Gastroesophageal sphincter (tissue), 4 donors: ENCODE measurements at regions not wholly inside any gene's neighbourhood (a gene's known extent, or its start where the extent isn't known, plus 50 kb on each side); places are given as distances from the start of the nearest gene placed in this dataset.

Experiments used
- ATAC-seq: fragments of 150-250 bp; one replicate; pipeline ENCODE4 v1.9.1; 2016; ENCODE audit warnings: mild to moderate bottlenecking, moderate library complexity
- H3K27ac ChIP-seq, 4 donors: fragments of 200-600 bp; sonication (generic) in 3 of 4; 1 replicate in 3 of 4; 2 replicates in 1 of 4; pipeline ENCODE4 v1.5.1; 2016 to 2019
- H3K27me3 ChIP-seq: fragments of 200-600 bp; sonication (generic); one replicate; pipeline ENCODE4 v1.5.1; 2019
- H3K36me3 ChIP-seq, 2 donors: fragments of 200-600 bp; sonication (generic); one replicate each; pipeline ENCODE4 v1.5.1; 2019; ENCODE audit warnings: control low read depth in 1 of 2
- H3K4me1 ChIP-seq, 3 donors: fragments of 200-600 bp; sonication (generic); 1 replicate in 2 of 3; 2 replicates in 1 of 3; pipeline ENCODE4 v1.5.1; 2016 to 2019; ENCODE audit warnings: control low read depth in 2 of 3
- H3K4me3 ChIP-seq, 2 donors: fragments of 200-600 bp; sonication (generic); one replicate each; pipeline ENCODE4 v1.5.1; 2019; ENCODE audit warnings: mild to moderate bottlenecking in 1 of 2, moderate library complexity in 1 of 2
- H3K9me3 ChIP-seq, 3 donors: fragments of 200-600 bp; sonication (generic); one replicate each; pipeline ENCODE4 v1.5.1; 2017 to 2019; ENCODE audit warnings: control low read depth in 2 of 3
- EP300 ChIP-seq: sonication (generic); formaldehyde crosslinking; IDR thresholded peaks from one replicate; pipeline ENCODE4 v1.6.1; 2017; ENCODE audit warnings: antibody characterized with exemption, mild to moderate bottlenecking
- POLR2A ChIP-seq, 2 donors: fragments of 450-650 bp; IDR thresholded peaks; one replicate each; pipeline ENCODE4 v1.6.1; 2017; ENCODE audit warnings: antibody characterized with exemption in 2 of 2, mild to moderate bottlenecking in 2 of 2, moderate library complexity in 1 of 2
- POLR2AphosphoS5 ChIP-seq: sonication (generic); formaldehyde crosslinking; IDR thresholded peaks from one replicate; pipeline ENCODE4 v1.6.1; 2017; ENCODE audit warnings: antibody characterized with exemption
- WGBS, 2 donors: methylation state at CpG; one replicate each; pipeline ENCODE4 v1.1.5; 2018; ENCODE audit warnings: low coverage in 1 of 2; 5-methylcytosine and 5-hydroxymethylcytosine counted together
- TF ChIP-seq, protein P1 (sequence below), 4 experiments: fragments of 200-600 bp in 2 of 4; fragments of 450-650 bp in 2 of 4; sonication (generic) in 1 of 4; IDR thresholded peaks; one replicate each; pipeline ENCODE4 v1.5.1; 2017 to 2019; ENCODE audit warnings: antibody characterized with exemption in 4 of 4, mild to moderate bottlenecking in 2 of 4, moderate library complexity in 2 of 4

DNA sequence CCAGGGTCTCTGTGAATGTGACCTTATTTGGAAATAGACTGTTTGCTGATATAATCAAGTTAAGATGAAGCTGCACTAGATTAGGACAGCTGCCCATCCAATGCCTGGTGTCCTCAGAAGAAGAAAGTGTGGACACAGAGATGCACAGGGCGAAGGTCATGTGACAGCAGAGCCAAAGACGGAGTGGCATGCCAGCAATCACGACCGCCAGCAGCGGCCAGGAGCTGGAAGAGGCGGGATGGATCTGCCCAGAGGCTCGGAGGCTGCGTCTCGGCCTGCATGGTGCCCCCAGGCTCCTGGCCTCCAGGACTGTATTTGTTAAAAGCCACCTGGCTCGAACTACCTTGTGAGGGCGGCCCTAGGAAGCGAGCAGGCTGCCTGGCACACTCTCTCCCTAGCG is 76.5 kb downstream of the RFLNA start:
- Histone ChIP-seq H3K27ac (peak overlapping the region in 3 of 4 donors; percentile 95 to 96 (median 95)), H3K9me3 (no peaks in the 10 kb centered on the region), H3K4me1 (peaks cover 0 to 69% (median 31%) of the 10 kb centered on the region in 3 donors), H3K36me3 (peaks cover 0 to 65% of the 10 kb centered on the region in 2 donors), H3K27me3 (no peaks in the 10 kb centered on the region), H3K4me3 (no peak overlapping the region)
- WGBS, 2 donors: no CpG with 5 or more reads among the region's 13 CpGs
- TF ChIP-seq POLR2AphosphoS5 (no peak), POLR2A (IDR thresholded peaks at IDR 0.05) (no peak), EP300 (no peak)
- TF ChIP-seq, protein P1, sequence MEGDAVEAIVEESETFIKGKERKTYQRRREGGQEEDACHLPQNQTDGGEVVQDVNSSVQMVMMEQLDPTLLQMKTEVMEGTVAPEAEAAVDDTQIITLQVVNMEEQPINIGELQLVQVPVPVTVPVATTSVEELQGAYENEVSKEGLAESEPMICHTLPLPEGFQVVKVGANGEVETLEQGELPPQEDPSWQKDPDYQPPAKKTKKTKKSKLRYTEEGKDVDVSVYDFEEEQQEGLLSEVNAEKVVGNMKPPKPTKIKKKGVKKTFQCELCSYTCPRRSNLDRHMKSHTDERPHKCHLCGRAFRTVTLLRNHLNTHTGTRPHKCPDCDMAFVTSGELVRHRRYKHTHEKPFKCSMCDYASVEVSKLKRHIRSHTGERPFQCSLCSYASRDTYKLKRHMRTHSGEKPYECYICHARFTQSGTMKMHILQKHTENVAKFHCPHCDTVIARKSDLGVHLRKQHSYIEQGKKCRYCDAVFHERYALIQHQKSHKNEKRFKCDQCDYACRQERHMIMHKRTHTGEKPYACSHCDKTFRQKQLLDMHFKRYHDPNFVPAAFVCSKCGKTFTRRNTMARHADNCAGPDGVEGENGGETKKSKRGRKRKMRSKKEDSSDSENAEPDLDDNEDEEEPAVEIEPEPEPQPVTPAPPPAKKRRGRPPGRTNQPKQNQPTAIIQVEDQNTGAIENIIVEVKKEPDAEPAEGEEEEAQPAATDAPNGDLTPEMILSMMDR (IDR thresholded peaks at IDR 0.05): no peak
- no peak for ATAC-seq

DNA sequence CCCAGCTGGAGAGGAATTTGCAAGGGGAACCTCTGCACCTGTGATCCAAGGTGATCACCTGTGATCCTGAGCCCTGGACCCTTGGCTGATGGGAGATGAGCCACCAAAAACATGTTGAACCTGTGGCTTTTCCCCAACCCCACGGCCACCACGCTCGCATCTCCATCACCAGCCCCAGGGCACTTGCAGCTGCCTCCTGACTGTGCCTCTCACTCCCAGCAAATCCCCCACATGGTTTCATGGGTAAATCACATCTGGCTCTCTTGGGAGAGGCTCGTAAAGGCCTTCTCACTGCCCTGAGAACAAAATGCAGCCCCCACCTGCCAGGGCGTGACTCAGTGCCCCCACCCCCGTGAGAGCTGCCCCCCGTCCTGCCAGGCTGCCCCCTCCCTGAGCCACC is 76.0 kb downstream of the RFLNA start:
- 93% methylated on average over 3 of the region's 7 CpGs; no CpG with 5 or more reads in 1 of the 2 donors for WGBS, 2 donors
- peak overlapping the region in 3 of 4 donors; percentile 95 to 96 (median 95) for H3K27ac ChIP-seq
- peaks cover 0 to 65% of the 10 kb centered on the region in 2 donors for H3K36me3 ChIP-seq
- peaks cover 0 to 69% (median 31%) of the 10 kb centered on the region in 3 donors for H3K4me1 ChIP-seq
- no peak overlapping the region for H3K4me3 ChIP-seq
- ATAC-seq: no peak
- no peak for TF ChIP-seq POLR2AphosphoS5
- no peak for TF ChIP-seq POLR2A (IDR thresholded peaks at IDR 0.05)
- TF ChIP-seq, protein P1 (IDR thresholded peaks at IDR 0.05): no peak
- TF ChIP-seq EP300: no peak
- H3K9me3 ChIP-seq: no peaks in the 10 kb centered on the region
- no peaks in the 10 kb centered on the region for H3K27me3 ChIP-seq

DNA sequence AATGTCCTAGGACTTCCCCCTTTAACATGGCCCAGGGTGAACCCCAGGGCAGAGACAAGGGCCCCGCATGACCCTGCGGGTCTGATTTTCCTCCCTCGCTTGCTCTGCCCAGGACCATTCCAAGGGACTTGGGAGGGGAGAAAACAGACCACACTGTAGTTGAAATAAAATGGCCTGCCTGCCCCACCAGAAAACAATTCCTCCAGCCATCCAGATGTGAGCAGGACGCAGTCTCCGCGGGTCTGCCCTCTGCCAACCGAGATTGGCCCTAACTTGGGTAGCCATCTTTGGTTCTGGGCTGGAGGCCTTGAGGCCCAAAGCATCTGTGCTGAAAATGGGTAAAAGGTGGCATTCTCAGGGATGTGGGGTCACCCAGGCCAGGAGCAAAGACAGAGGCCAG is 75.5 kb downstream of the RFLNA start:
- H3K27me3 ChIP-seq: no peaks in the 10 kb centered on the region
- 96% methylated on average over 5 of the region's 7 CpGs; no CpG with 5 or more reads in 1 of the 2 donors for WGBS, 2 donors
- H3K36me3 ChIP-seq: peaks cover 0 to 65% of the 10 kb centered on the region in 2 donors
- no peak for ATAC-seq
- H3K4me3 ChIP-seq: no peak overlapping the region
- H3K4me1 ChIP-seq: peaks cover 0 to 74% (median 31%) of the 10 kb centered on the region in 3 donors
- H3K9me3 ChIP-seq: no peaks in the 10 kb centered on the region
- TF ChIP-seq POLR2AphosphoS5 (no peak), POLR2A (IDR thresholded peaks at IDR 0.05) (no peak), EP300 (no peak)
- TF ChIP-seq, protein P1 (IDR thresholded peaks at IDR 0.05): no peak
- peak overlapping the region; percentile 32 to 96 (median 95) for H3K27ac ChIP-seq

DNA sequence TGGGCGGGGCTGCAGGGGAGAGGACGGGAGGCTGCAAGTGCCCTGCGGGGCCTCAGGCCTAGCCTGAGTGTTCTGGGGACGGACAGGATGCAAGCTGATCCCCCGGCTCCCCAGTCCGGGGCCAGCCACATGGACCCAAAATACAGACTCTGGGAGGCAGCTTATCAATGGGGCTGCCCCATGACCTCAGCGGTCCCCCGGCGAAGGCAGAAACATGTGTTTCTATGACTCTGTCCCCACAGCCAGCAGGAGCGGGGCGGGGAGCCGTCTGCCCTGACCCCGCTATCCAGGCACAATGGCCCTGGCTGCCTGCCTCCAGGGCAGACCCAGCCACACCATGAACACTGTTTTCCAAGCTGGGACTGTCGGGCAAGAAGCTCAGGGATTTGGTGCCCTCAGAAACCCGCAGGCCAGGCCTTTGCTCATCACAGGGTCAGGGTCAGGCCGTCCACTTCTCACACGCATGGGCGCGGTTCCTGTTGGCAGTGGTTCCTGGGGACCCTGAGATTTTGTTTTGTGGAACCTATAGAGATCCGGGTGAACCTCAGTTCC is 75.0 kb downstream of the RFLNA start:
- H3K4me1 ChIP-seq: peaks cover 0 to 79% (median 36%) of the 10 kb centered on the region in 3 donors
- H3K4me3 ChIP-seq: peak overlapping the region in 1 of 2 donors; percentile 30
- peak; percentile 18 for ATAC-seq
- TF ChIP-seq, protein P1 (IDR thresholded peaks at IDR 0.05): no peak
- H3K36me3 ChIP-seq: peaks cover 0 to 65% of the 10 kb centered on the region in 2 donors
- H3K9me3 ChIP-seq: no peaks in the 10 kb centered on the region
- peak overlapping the region; percentile 32 to 96 (median 95) for H3K27ac ChIP-seq
- 28% methylated on average over 2 of the region's 20 CpGs; no CpG with 5 or more reads in 1 of the 2 donors for WGBS, 2 donors
- H3K27me3 ChIP-seq: no peaks in the 10 kb centered on the region
